ENCODE measurements at regions not wholly inside any gene's neighbourhood (a gene's known extent, or its start where the extent isn't known, plus 50 kb on each side); places are given as distances from the start of the nearest gene placed in this dataset.

- TF ChIP-seq ELF4 (IDR thresholded peaks at IDR 0.05): no peak
- TF ChIP-seq FOXK2 (IDR thresholded peaks at IDR 0.05): no peak
- TF ChIP-seq ZNF384 (IDR thresholded peaks at IDR 0.05): no peak
- TF ChIP-seq SP1 (IDR thresholded peaks at IDR 0.05): no peak
- TF ChIP-seq FOXA1 (IDR thresholded peaks at IDR 0.05): no peak
- no peak for TF ChIP-seq TARDBP (IDR thresholded peaks at IDR 0.05)
- no peak for TF ChIP-seq FOXM1 (IDR thresholded peaks at IDR 0.05; ENCODE audit: borderline replicate concordance)
- no peak for TF ChIP-seq L3MBTL2 (conservative IDR thresholded peaks at IDR 0.05)
- TF ChIP-seq ARNT (IDR thresholded peaks at IDR 0.05): no peak
- no peak for TF ChIP-seq BHLHE40 (IDR thresholded peaks at IDR 0.05; ENCODE audit: borderline replicate concordance)
- TF ChIP-seq SUZ12 (IDR thresholded peaks at IDR 0.05): no peak
- TF ChIP-seq HDGF (IDR thresholded peaks at IDR 0.05; ENCODE audit: borderline replicate concordance): no peak
- no peak for TF ChIP-seq NFRKB (IDR thresholded peaks at IDR 0.05)
Observed at GRCh38 chr18:1884623-1885022, 686.7 kb downstream of the METTL4 start.

Measured in HEK293T (cell line).